HG03457 (cell line): ENCODE measurements at regions not wholly inside any gene's neighbourhood (a gene's known extent, or its start where the extent isn't known, plus 50 kb on each side); places are given as distances from the start of the nearest gene placed in this dataset.

Experiments used
- ATAC-seq: cut with Tn5 transposase; IDR thresholded peaks from one replicate; pipeline ENCODE4 v1.9.1; 2021; ENCODE audit warnings: moderate number of reproducible peaks; ENCODE audit not compliant: unreplicated experiment

- no peak for ATAC-seq
Observed at GRCh38 chr4:164462471-164462870, 291.5 kb upstream of the SMIM31 start.

- no peak for ATAC-seq
Observed at GRCh38 chr4:164464313-164464712, 289.6 kb upstream of the SMIM31 start.

DNA sequence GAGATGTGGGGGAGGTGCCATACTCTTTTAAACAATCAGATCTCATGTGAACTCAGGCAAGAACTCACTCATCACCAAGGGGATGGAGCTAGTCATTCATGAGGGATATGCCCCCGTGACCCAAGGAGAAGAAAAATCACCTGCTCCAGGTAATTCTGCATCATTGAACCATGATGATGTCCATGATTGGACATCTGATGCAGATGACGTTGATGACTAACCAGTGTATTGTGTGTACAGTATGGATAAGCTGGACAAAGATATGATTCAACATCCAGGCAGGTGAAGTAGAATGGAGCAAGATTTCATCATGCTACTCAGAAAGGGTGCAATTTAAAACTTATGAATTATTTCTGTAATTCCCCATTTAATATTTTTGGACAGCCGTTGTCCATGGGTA, 286.4 kb upstream of the SMIM31 start:
- ATAC-seq: no peak

GRCh38 chr4:164481306-164482091, 272.4 kb upstream of the SMIM31 start:
- no peak for ATAC-seq

DNA sequence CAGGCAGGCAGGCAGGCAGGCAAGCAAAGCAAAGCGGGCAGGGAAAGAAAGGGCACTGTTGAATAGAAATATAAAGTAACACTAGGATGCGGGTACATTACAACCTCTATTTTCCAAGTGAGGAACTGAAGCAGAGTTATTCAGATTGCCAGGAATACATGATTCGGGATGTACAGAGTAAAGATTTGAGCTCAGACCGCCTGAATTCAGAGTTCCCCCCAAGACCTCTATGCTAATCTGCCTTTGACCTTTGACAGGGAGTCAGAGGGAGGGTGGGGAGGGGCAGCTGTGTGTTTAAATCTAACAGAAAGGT, 271.9 kb upstream of the SMIM31 start:
- no peak for ATAC-seq

GRCh38 chr4:164482758-164483157, 271.2 kb upstream of the SMIM31 start:
- ATAC-seq: no peak

GRCh38 chr4:164483711-164484110, 270.2 kb upstream of the SMIM31 start:
- ATAC-seq: no peak

GRCh38 chr4:164484551-164484950, 269.4 kb upstream of the SMIM31 start:
- no peak for ATAC-seq

DNA sequence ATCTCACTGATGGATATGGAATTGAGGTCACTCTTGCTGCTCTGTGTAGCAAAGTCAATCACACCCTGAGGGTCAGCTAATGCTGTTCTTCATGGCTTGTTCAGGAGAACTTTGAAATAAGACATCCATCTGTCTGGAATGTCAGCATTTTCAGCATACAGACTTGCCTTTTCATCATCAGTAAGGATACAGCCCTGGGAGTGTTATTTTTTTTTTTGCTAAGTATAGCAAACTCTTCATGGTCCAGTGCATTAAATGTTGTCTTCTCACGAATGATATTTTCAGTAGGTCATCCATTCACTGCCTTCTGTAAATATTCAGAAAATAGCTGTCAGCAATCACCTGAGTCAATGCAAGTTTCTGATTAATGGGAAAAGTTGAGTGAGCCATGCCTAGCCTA, 268.8 kb upstream of the SMIM31 start:
- ATAC-seq: no peak

- no peak for ATAC-seq
Observed at GRCh38 chr4:164488114-164488513, 265.8 kb upstream of the SMIM31 start.

DNA sequence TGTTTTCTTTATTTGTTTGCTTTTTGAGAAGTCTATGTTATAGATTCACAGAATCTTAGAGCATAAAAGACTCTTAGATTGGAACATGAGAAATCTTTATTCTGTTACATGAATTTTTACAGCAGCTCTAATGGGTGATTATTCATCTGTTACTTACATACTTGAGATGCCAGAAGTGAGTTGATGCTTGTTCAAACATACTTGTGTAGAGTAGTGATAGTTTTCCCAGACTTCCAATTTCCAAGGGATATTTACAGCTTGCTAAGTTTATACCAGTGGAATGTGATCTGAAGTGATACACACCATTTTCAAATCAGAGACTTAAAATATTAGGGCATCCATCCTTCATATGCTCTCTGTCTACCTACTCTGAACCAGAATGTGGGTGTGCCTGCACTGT, 252.9 kb upstream of the SMIM31 start:
- no peak for ATAC-seq

DNA sequence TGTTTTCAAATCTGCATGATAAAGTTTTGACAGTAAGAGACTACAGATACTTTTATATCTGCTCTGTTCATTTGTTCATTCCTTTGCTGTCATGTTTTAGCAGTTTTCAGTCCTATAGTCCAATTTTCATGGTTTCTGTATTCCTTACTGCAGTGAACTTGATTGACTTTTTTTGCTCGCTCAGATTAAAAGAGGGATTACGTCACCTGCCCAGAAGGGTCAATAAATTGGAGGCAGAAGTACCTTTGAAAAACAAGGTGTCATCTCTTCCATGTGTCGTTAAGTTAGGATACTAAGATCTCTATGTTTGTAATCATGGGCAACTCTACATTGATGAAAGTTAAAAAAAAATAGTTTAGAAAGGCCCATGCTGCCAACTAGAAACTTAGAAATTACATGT, 250.1 kb upstream of the SMIM31 start:
- no peak for ATAC-seq

DNA sequence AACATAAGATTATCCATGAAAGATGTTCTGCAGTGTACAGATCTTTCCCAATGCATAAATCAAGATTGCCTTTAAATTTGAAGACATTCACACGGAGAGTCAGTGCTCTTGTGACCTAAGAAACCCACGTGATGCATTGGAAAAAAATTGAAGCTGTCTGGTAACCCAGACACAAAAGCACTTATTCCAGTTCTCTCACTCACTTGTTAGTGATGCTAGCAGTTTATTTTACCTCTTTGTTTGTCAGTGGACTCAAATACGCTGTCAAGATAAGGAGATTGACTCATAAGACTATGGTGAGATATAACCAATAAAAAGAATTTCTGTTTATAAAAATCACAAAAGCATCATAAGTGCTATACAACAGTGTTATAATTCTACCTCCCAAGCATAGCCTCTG, 245.8 kb upstream of the SMIM31 start:
- no peak for ATAC-seq

DNA sequence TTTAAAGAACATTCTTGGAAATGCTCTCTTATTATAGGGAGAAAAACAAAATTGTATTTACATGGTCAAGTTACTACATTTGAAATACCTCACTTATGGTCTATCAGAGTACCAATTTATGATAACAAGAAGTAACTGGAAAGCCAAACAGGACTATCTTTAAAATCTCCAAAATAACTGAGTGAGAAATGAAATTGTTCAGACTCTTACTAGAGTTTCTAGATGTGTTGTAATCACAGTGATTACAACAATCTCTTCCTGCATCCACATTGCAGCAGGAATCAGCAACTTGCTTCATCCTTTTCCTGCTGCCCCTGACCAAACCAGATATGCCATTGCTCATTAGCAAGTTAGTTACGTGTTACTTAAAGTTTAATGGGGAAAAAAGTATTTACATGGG, 245.2 kb upstream of the SMIM31 start:
- no peak for ATAC-seq

- no peak for ATAC-seq
Observed at GRCh38 chr4:164509951-164510350, 244.0 kb upstream of the SMIM31 start.

DNA sequence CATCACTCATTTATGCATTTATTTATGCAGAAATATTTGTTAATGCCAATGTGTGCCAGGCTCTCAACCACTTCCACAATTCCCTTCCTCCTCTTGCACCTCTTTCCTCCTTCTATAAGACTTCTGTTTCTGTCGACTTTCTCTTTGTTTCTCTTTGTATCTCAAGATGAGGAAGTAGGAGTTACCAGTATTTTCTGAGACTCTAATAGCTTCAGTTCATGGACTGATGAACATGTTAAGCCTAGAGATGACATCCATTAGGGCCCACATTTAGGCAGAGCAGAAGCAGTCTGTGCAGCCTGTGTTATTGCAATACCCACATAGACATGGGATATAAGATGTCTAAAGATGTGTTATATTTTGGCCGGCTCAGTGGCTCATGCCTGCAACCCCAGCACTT, 241.8 kb upstream of the SMIM31 start:
- no peak for ATAC-seq

DNA sequence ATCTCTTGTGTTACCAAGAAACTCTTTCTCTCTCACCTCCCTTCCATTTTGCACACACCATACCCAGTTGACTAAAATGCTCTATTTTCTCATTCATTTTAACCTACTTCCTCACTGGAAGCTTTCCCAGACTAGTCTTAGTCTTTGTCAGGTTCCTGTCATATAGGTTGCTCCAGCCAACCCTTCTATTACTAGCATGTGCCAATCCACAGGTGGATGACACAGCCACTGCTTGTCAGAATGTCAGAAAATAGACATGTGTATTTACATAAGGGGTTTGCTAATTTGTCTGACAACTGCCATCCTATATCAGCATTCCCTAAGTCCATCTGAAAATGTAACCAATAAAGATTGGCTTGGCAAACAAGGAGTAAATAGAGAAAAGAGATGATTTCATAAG, 239.2 kb upstream of the SMIM31 start:
- no peak for ATAC-seq

DNA sequence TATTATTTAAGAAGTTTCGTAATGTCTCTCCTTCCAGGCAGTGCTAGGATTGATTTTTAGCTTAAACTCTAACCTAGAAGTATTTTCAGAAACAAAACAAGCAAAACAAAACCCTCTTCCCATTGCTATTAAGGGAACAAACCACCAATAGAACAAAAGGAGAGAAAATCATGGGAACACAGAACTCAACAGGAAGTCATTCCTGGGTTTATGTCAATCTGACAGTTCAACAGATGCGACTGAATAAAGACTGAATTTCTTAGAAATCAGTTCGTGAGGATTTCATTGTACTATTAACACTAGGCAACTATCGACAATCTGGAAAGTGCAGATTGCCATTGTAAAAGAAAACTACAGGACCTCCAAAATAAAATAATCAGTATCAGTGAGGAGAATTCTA, 229.1 kb upstream of the SMIM31 start:
- ATAC-seq: no peak

GRCh38 chr4:164526933-164527583, 226.9 kb upstream of the SMIM31 start:
- ATAC-seq: no peak

- ATAC-seq: no peak
Observed at GRCh38 chr4:164529058-164529457, 224.9 kb upstream of the SMIM31 start.

DNA sequence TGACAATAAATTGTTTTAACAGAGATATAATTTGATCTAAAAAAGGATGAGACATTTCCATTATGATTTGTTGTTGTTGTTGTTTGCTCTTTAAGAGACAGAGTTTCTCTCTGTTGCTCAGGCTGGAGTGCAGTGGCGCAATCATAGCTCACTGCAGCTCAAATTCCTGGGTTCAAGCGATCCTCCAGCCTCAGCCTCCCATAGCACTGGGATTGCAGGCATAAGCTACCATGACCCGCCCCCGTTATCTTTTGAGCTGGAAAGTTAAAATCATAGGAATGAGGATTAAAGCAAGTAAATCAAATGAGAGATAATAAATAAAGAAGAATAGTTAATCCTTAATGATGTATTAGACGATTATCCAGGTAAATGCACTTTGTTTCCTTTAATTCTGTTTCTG, 224.4 kb upstream of the SMIM31 start:
- no peak for ATAC-seq

DNA sequence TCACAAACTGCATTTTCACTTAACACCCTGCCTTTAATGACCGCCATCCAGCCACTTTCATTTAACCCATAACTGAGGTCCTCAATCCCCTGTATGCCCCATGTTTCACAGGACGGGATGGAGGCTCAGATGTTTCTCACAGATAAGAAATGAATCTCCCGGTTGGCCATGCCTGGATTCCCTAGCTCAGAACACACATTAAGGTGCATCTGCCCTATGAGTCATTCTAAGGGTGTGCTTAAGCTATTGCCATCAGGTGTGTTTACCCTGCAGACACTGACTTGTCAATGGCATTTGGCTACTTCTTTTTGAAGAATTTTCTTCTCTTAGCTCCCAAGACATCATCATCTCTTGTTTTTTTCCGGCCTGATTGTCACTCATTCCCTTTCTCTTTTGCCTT, 222.6 kb upstream of the SMIM31 start:
- ATAC-seq: no peak

DNA sequence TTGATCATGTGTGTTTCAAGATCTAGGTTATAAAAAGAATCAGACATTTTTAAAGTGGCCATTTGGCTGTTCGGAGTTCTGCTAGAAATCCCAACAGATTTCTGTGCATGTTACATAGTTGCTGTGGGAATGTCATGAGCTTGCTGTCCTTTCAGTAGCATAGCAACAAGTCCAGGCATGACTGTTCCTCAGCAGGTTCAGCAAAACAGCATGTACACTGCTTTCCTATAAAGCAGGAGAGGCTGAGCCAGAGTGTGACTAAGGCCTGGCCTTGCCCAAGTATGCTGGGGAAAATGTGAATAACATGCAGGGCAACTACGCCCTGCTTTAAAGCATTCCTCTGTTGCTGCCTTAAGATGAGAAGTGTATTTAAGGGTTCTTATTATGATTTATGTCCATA, 217.1 kb upstream of the SMIM31 start:
- no peak for ATAC-seq
